Gastrocnemius medialis (tissue), 4 donors: ENCODE measurements at regions not wholly inside any gene's neighbourhood (a gene's known extent, or its start where the extent isn't known, plus 50 kb on each side); places are given as distances from the start of the nearest gene placed in this dataset.

Experiments used
- POLR2A ChIP-seq, 2 donors: fragments of 450-650 bp; IDR thresholded peaks; one replicate each; pipeline ENCODE4 v1.6.1; 2017; ENCODE audit warnings: antibody characterized with exemption in 2 of 2, mild to moderate bottlenecking in 2 of 2, moderate library complexity in 2 of 2
- TF ChIP-seq, protein P1 (sequence below), 5 experiments: fragments of 450-650 bp in 3 of 5; fragments of 200-600 bp in 2 of 5; sonication (generic) in 2 of 5; IDR thresholded peaks in 4 of 5; conservative IDR thresholded peaks in 1 of 5; 1 replicate in 4 of 5; 2 replicates in 1 of 5; pipeline ENCODE4 v1.5.1; 2016 to 2019; ENCODE audit warnings: antibody characterized with exemption in 5 of 5, mild to moderate bottlenecking in 3 of 5, moderate library complexity in 3 of 5

DNA sequence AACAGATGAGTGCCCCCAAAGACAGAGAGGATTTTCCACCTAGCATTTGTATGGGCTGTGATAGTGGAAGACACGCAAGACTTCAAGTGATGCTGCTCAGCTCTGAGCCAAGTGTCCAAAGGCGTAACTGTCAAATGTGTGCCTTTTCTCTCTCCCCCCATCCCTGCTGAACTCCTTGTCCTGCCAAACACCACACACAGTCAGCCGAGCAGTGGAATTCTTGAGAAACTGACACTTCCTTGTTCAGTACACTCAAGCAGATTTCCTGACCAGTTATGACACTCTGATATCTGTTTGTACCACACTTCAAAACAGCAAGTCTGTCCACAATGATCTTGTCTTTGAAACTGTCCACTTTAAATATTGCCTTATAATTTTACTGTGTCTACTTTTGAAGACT, 166.4 kb downstream of the PIK3R1 start:
- TF ChIP-seq, protein P1, sequence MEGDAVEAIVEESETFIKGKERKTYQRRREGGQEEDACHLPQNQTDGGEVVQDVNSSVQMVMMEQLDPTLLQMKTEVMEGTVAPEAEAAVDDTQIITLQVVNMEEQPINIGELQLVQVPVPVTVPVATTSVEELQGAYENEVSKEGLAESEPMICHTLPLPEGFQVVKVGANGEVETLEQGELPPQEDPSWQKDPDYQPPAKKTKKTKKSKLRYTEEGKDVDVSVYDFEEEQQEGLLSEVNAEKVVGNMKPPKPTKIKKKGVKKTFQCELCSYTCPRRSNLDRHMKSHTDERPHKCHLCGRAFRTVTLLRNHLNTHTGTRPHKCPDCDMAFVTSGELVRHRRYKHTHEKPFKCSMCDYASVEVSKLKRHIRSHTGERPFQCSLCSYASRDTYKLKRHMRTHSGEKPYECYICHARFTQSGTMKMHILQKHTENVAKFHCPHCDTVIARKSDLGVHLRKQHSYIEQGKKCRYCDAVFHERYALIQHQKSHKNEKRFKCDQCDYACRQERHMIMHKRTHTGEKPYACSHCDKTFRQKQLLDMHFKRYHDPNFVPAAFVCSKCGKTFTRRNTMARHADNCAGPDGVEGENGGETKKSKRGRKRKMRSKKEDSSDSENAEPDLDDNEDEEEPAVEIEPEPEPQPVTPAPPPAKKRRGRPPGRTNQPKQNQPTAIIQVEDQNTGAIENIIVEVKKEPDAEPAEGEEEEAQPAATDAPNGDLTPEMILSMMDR (IDR thresholded peaks at IDR 0.05 in 4 of 5, conservative IDR thresholded peaks at IDR 0.05 in 1 of 5), result no peak
- no peak for TF ChIP-seq POLR2A (IDR thresholded peaks at IDR 0.05)
